ENCODE measurements at regions not wholly inside any gene's neighbourhood (a gene's known extent, or its start where the extent isn't known, plus 50 kb on each side); places are given as distances from the start of the nearest gene placed in this dataset.

- Histone ChIP-seq H3K9ac (ENCODE audit: insufficient read depth, low read depth, low read length) (no peak overlapping the region), H3K4me1 (ENCODE audit: insufficient read depth, low read length) (no peaks in the 10 kb centered on the region), H3K79me2 (ENCODE audit: insufficient read depth, low read length) (no peaks in the 10 kb centered on the region), H4K20me1 (ENCODE audit: insufficient read depth, low read length) (no peaks in the 10 kb centered on the region), H3K36me3 (replicated peaks in 1 of 2; ENCODE audit: control insufficient read depth in 1 of 2, insufficient read depth in 2 of 2, low read length in 2 of 2) (no peaks in the 10 kb centered on the region), H3K27ac (ENCODE audit: extremely low read length, insufficient read depth, low read length) (no peak overlapping the region), H3K9me3 (ENCODE audit: low read length) (no peaks in the 10 kb centered on the region), H3K27me3 (ENCODE audit: control insufficient read depth in 1 of 2, insufficient read depth in 2 of 2, low read length in 2 of 2) (no peaks in the 10 kb centered on the region; a peak in 1 of 5 replicates), H3K4me2 (ENCODE audit: low read depth, low read length) (no peak overlapping the region), H3K4me3 (replicated peaks in 1 of 3; ENCODE audit: insufficient read depth in 1 of 3, low read depth in 2 of 3, low read length in 3 of 3) (no peak overlapping the region), H2AFZ (ENCODE audit: low read length) (no peak overlapping the region)
- in situ Hi-C loops (cut with HindIII; ENCODE audit: extremely low pct_ligation_motif_present, low pct_unique_long_range_greater_than_20kb) = no loop called here
- ChIA-PET POLR2A (no interaction called here), CTCF (ENCODE audit: low intra/inter-chr PET ratio, low total read pairs) (no interaction called here)
- no peak for ATAC-seq
- intact Hi-C loops (cut with micrococcal nuclease; ENCODE audit: unreplicated experiment) = no loop called here
- no TSS peak for BruUV-seq (replicated peaks)
- 0% methylated on average over 1 of the region's 1 CpG for WGBS (ENCODE audit: low lambda C conversion rate)
- TF ChIP-seq ZNF790 (CRISPR knock-in tag; IDR thresholded peaks at IDR 0.05; ENCODE audit: borderline replicate concordance) = no peak
- peak; percentile 69 for TF ChIP-seq CEBPB (IDR thresholded peaks at IDR 0.05; ENCODE audit: borderline replicate concordance, low read depth, low read length)
- TF ChIP-seq ATF7 (IDR thresholded peaks at IDR 0.05) = peak; percentile 35; the same call in 1 of the 2 replicates
- TF ChIP-seq ATF7 (CRISPR knock-in tag; IDR thresholded peaks at IDR 0.05) = no peak
- TF ChIP-seq, protein P1, sequence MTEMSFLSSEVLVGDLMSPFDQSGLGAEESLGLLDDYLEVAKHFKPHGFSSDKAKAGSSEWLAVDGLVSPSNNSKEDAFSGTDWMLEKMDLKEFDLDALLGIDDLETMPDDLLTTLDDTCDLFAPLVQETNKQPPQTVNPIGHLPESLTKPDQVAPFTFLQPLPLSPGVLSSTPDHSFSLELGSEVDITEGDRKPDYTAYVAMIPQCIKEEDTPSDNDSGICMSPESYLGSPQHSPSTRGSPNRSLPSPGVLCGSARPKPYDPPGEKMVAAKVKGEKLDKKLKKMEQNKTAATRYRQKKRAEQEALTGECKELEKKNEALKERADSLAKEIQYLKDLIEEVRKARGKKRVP (CRISPR knock-in tag; IDR thresholded peaks at IDR 0.05) = 0 out of 4 replicates have a peak, but pooled peaks of 1 of the 2 experiments have one; percentile 22
- FAIRE-seq = no peak
- no peak for DNase-seq (ENCODE audit: low spot score)
Measured at GRCh38 chr4:166274775-166275174, 401.7 kb downstream of the TLL1 start.

DNA sequence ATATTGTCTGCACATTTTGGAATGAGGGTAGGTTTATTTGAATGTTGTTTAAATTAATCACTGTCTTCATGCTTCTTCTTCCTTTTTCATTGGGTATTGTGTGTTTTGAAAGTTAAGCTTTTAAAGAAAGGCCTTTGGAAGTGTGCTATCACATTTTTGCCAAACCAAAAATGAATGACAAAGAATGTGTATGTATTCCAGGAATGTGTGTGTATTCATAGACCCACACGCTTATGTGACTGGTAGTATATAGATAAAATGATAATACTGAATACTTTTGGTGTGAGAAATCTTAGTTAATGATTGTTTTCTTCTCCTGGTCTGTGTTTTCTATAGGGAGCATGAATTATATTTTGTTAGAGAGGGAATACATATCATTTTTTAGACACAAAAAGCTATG, 404.4 kb downstream of the TLL1 start:
- no peaks in the 10 kb centered on the region for H4K20me1 ChIP-seq (ENCODE audit: insufficient read depth, low read length)
- no peaks in the 10 kb centered on the region for H3K79me2 ChIP-seq (ENCODE audit: insufficient read depth, low read length)
- H3K4me1 ChIP-seq (ENCODE audit: insufficient read depth, low read length) = no peaks in the 10 kb centered on the region
- ATAC-seq = no peak
- TF ChIP-seq ZNF569 (CRISPR knock-in tag; IDR thresholded peaks at IDR 0.05; ENCODE audit: borderline replicate concordance) (no peak), CENPT (CRISPR knock-in tag; IDR thresholded peaks at IDR 0.05; ENCODE audit: low read depth) (no peak), ZNF24 (IDR thresholded peaks at IDR 0.05) (no peak), ZNF777 (CRISPR knock-in tag; IDR thresholded peaks at IDR 0.05) (no peak), HNRNPH1 (optimal IDR thresholded peaks at IDR 0.05; ENCODE audit: low read depth, low read length) (no peak), ZNF530 (CRISPR knock-in tag; IDR thresholded peaks at IDR 0.05; ENCODE audit: low read depth) (no peak), FOXC1 (CRISPR knock-in tag; IDR thresholded peaks at IDR 0.05; ENCODE audit: borderline replicate concordance) (no peak)
- TF ChIP-seq, protein P2, sequence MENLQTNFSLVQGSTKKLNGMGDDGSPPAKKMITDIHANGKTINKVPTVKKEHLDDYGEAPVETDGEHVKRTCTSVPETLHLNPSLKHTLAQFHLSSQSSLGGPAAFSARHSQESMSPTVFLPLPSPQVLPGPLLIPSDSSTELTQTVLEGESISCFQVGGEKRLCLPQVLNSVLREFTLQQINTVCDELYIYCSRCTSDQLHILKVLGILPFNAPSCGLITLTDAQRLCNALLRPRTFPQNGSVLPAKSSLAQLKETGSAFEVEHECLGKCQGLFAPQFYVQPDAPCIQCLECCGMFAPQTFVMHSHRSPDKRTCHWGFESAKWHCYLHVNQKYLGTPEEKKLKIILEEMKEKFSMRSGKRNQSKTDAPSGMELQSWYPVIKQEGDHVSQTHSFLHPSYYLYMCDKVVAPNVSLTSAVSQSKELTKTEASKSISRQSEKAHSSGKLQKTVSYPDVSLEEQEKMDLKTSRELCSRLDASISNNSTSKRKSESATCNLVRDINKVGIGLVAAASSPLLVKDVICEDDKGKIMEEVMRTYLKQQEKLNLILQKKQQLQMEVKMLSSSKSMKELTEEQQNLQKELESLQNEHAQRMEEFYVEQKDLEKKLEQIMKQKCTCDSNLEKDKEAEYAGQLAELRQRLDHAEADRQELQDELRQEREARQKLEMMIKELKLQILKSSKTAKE (CRISPR knock-in tag; IDR thresholded peaks at IDR 0.05; ENCODE audit: borderline replicate concordance) = no peak
- TF ChIP-seq, protein P3, sequence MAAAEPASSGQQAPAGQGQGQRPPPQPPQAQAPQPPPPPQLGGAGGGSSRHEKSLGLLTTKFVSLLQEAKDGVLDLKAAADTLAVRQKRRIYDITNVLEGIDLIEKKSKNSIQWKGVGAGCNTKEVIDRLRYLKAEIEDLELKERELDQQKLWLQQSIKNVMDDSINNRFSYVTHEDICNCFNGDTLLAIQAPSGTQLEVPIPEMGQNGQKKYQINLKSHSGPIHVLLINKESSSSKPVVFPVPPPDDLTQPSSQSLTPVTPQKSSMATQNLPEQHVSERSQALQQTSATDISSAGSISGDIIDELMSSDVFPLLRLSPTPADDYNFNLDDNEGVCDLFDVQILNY (CRISPR knock-in tag; conservative IDR thresholded peaks at IDR 0.05) = no peak
- H3K27ac ChIP-seq (ENCODE audit: extremely low read length, insufficient read depth, low read length) = no peak overlapping the region
- no peak overlapping the region for H2AFZ ChIP-seq (ENCODE audit: low read length)
- H3K4me3 ChIP-seq (replicated peaks in 1 of 3; ENCODE audit: insufficient read depth in 1 of 3, low read depth in 2 of 3, low read length in 3 of 3) = no peak overlapping the region
- intact Hi-C loops (cut with micrococcal nuclease; ENCODE audit: unreplicated experiment) (no loop called here), in situ Hi-C loops (cut with HindIII; ENCODE audit: extremely low pct_ligation_motif_present, low pct_unique_long_range_greater_than_20kb) (no loop called here)
- no peak overlapping the region for H3K9ac ChIP-seq (ENCODE audit: insufficient read depth, low read depth, low read length)
- no peak for FAIRE-seq
- no peak overlapping the region for H3K4me2 ChIP-seq (ENCODE audit: low read depth, low read length)
- DNase-seq (ENCODE audit: low spot score) = no peak
- no peaks in the 10 kb centered on the region; a peak in 1 of 5 replicates for H3K27me3 ChIP-seq (ENCODE audit: control insufficient read depth in 1 of 2, insufficient read depth in 2 of 2, low read length in 2 of 2)
- 6% methylated on average over 1 of the region's 1 CpG for WGBS (ENCODE audit: low lambda C conversion rate)
- BruUV-seq (replicated peaks) = no TSS peak
- ChIA-PET CTCF (ENCODE audit: low intra/inter-chr PET ratio, low total read pairs) (no interaction called here), POLR2A (no interaction called here)
- H3K9me3 ChIP-seq (ENCODE audit: low read length) = no peaks in the 10 kb centered on the region
- no peaks in the 10 kb centered on the region for H3K36me3 ChIP-seq (replicated peaks in 1 of 2; ENCODE audit: control insufficient read depth in 1 of 2, insufficient read depth in 2 of 2, low read length in 2 of 2)
